Left ventricle myocardium inferior (tissue), 1 donor: ENCODE measurements at regions not wholly inside any gene's neighbourhood (a gene's known extent, or its start where the extent isn't known, plus 50 kb on each side); places are given as distances from the start of the nearest gene placed in this dataset.

Experiments
- DNase-seq: peaks from one replicate; pipeline ENCODE4 v3.0.0-alpha.2; 2020
- H3K27ac ChIP-seq: fragments of 200-600 bp; replicated peaks from 2 replicates; pipeline ENCODE4 v1.8.0; 2021
- H3K27me3 ChIP-seq: fragments of 200-600 bp; 2 replicates; pipeline ENCODE4 v1.8.0; 2021; ENCODE audit warnings: low read depth
- H3K36me3 ChIP-seq: fragments of 200-600 bp; 2 replicates; pipeline ENCODE4 v1.8.0; 2021
- H3K4me1 ChIP-seq: fragments of 200-600 bp; 2 replicates; pipeline ENCODE4 v1.8.0; 2021
- H3K4me3 ChIP-seq: fragments of 200-600 bp; 2 replicates; pipeline ENCODE4 v1.8.0; 2021; ENCODE audit warnings: mild to moderate bottlenecking, moderate library complexity
- H3K9me3 ChIP-seq: fragments of 200-600 bp; replicated peaks from 2 replicates; pipeline ENCODE4 v1.8.0; 2021
- CTCF ChIP-seq: fragments of 200-600 bp; IDR thresholded peaks from 2 replicates; pipeline ENCODE4 v1.8.0; 2021; ENCODE audit warnings: antibody characterized with exemption, mild to moderate bottlenecking, borderline replicate concordance
- intact Hi-C: fragments of 100-400 bp; cut with micrococcal nuclease; formaldehyde crosslinking; loops from one replicate; pipeline ENCODE4 v1.11.0; 2022
- donor health status: DM: no; HTN: yes; CAD: no; lungs with severe emphysema.

- Histone ChIP-seq H3K4me1 (no peaks in the 10 kb centered on the region), H3K27me3 (no peaks in the 10 kb centered on the region), H3K27ac (no peak overlapping the region), H3K4me3 (no peak overlapping the region), H3K9me3 (peaks cover 20% of the 10 kb centered on the region), H3K36me3 (no peaks in the 10 kb centered on the region)
- no peak for TF ChIP-seq CTCF
- no peak for DNase-seq
- intact Hi-C loops = no loop called here
Measured at GRCh38 chr3:34758630-34759261, 880.6 kb upstream of the ARPP21 start.

- no peaks in the 10 kb centered on the region for H3K36me3 ChIP-seq
- no peak overlapping the region for H3K27ac ChIP-seq
- no peaks in the 10 kb centered on the region for H3K4me1 ChIP-seq
- no peak for DNase-seq
- H3K9me3 ChIP-seq = no peaks in the 10 kb centered on the region
- no peak overlapping the region for H3K4me3 ChIP-seq
- no peak for TF ChIP-seq CTCF
- H3K27me3 ChIP-seq = no peaks in the 10 kb centered on the region
- intact Hi-C loops = no loop called here
Measured at GRCh38 chr3:34777386-34777785, 861.9 kb upstream of the ARPP21 start.

- Histone ChIP-seq H3K27ac (no peak overlapping the region), H3K36me3 (no peaks in the 10 kb centered on the region), H3K4me3 (no peak overlapping the region), H3K27me3 (no peaks in the 10 kb centered on the region), H3K9me3 (no peaks in the 10 kb centered on the region), H3K4me1 (no peaks in the 10 kb centered on the region)
- TF ChIP-seq CTCF = no peak
- intact Hi-C loops = no loop called here
- DNase-seq = no peak
Measured at GRCh38 chr3:34779092-34779491, 860.2 kb upstream of the ARPP21 start.

- H3K4me1 ChIP-seq = no peaks in the 10 kb centered on the region
- intact Hi-C loops = no loop called here
Measured at GRCh38 chr3:34780294-34780693, 859.0 kb upstream of the ARPP21 start.

GRCh38 chr3:34780973-34781372, 858.4 kb upstream of the ARPP21 start:
- Histone ChIP-seq H3K4me1 (no peaks in the 10 kb centered on the region), H3K4me3 (no peak overlapping the region), H3K9me3 (no peaks in the 10 kb centered on the region), H3K27me3 (no peaks in the 10 kb centered on the region), H3K27ac (no peak overlapping the region), H3K36me3 (no peaks in the 10 kb centered on the region)
- no peak for DNase-seq
- TF ChIP-seq CTCF = no peak
- intact Hi-C loops = no loop called here

More at GRCh38 chr3:34780294-34780693, 859.0 kb upstream of the ARPP21 start:
- Histone ChIP-seq H3K4me3 (no peak overlapping the region), H3K9me3 (no peaks in the 10 kb centered on the region), H3K27ac (no peak overlapping the region), H3K27me3 (no peaks in the 10 kb centered on the region), H3K36me3 (no peaks in the 10 kb centered on the region)
- TF ChIP-seq CTCF = no peak
- no peak for DNase-seq
